ENCODE measurements at regions not wholly inside any gene's neighbourhood (a gene's known extent, or its start where the extent isn't known, plus 50 kb on each side); places are given as distances from the start of the nearest gene placed in this dataset.
"Not testable (repeated sequence)": the region's sequence is repeated elsewhere in the genome, so short reads cannot be mapped to it uniquely, and the experiment has no call there.

DNA sequence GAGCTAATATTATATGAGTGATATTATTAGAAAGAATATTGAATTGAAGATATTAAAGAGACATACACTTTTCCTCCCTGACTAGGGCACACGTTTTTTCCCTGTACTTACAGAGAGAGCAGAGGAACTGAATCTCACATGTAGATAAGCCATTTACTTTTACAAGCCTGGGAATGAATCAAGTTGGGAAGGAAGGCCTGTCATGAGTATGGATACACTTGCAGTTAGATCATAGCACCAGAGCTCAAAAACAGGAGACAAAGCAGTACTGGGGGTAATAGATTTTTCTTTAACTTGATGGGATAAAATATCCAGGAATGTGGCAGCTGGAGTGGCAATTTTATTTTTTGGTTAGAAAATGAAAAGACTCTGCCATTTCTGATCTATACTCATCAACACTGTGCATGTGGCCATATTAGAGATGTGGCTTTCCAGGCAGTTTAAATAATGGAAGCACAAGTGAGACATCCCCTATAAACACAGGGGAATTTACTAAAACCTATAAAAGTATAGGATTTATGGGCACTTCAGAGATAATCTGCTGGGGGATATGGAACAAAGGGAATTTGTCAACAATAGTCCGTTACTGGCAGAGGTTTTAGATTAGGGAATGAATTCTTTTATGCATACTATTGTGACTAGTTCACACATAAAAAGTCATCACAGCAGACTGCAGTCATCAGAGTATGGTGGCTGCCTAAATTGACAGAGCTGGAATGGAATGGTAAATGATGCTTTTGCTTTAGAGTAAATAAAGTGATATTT, 657.7 kb upstream of the MBL2 start:
- DNase-seq: no peak

GRCh38 chr10:53422223-53422888, 649.8 kb upstream of the MBL2 start:
- DNase-seq: no peak

DNA sequence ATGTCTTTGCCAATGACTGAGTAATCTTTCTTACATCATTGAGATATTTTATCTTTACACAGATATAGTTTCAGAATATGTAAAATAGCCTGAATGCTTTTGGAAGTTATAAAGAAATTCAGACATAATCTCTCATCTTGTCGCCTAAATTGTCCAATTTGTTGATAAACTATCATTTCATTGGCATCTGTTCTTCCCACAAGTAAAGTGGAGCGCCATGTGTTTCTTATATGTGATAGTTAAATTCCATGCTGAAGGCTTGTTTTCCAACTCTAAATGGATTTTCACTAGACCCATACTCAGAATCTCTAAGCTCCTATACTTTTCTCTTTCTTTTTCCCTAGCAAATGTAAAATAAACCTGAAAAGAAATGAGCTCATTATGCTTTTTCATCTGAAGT, 640.1 kb upstream of the MBL2 start:
- DNase-seq: no peak

DNA sequence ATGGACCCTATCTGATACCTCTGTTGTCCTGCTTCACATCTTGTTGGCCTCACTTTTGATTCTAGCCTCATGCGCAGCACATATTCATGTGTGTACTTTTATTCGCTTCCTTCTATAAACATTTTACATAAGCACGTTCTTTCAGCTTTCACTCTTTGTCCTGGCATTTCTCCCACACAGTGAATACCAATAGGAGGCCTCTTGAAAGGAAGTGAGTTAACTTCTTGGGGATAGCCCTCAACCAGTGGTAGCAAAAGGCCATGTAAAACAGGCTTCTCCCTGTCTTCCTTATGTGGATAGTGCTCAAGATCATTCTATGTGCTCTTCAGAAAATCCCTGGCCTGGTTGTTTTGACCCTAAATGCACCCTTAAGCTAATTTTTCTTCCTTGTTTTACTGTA, 633.9 kb upstream of the MBL2 start:
- no peak for DNase-seq

DNA sequence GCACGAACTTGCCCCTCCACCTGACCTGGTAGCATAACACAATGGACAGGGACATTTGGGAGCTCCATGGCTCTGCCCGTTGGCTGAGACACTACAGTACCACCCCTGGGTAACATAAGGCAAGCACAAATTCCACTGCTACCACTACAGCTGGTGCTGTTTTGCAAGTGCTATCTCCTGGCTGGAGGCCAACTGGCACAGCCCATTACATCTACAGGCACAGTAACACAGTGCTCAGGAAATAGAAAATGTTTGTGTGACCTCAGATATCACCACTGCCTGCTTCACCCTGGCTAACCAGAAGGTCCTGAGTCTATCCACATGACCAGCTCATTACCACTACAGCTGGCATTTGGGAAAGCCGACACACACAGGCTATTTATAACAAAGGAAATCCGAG, 631.1 kb upstream of the MBL2 start:
- DNase-seq: no peak

- no peak for DNase-seq
Measured at GRCh38 chr10:53402594-53402993, 630.0 kb upstream of the MBL2 start.

DNA sequence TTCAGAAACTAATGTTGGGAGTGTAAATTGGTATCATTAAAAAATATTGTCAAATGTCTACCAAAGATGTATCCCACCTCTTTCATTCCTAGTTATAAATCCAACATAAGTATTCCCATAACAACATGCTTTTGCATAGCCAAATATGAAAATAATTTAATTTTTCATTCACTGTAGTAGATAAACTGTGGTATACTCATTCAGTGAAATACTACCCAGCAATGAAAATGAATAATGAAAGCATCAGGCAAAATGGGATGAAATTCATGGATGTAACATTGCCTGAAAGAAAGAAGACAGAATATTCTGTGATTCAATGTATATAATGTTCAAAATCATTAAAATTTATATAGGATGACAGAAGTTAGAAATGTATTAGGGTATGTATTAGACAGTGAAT, 629.0 kb upstream of the MBL2 start:
- DNase-seq: no peak

DNA sequence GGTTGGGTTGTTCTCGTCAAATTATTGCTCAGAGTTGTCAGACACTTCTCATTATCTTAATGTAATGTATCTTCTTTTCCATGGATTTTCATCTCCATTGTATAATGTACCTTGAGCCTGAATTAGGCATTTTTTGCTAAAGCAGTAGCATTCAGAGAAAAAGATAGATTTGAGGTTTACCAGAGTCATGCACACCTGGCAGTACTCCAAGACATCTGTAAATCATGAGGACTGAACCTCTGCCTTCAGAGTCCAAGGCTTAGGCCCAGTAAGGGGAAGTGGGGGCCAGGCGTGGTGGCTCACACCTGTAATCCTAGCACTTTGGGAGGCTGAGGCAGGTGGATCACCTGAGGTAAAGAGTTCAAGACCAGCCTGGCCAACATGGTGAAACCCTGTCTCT, 624.3 kb upstream of the MBL2 start:
- DNase-seq: no peak

DNA sequence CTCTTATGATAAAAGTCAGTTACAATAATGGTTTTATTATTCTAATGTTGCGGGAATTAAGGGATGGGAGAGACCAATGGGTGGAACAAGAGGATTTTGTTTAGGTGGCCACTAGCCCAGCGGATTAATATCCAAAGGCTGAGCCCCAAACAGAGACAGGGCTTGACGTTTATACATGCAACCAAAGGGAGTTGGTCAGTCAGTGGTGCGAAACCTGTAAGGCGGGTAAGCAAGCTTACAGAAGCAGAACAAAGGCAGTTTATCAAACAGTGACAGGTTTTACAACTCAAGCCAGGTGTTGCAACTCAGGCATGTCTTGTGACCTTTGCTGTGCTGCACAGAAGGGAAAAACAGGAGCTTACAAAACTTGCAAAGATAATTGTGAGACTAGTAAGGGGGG, 622.9 kb upstream of the MBL2 start:
- no peak for DNase-seq

- no peak for DNase-seq
Measured at GRCh38 chr10:53387562-53387961, 615.0 kb upstream of the MBL2 start.

DNA sequence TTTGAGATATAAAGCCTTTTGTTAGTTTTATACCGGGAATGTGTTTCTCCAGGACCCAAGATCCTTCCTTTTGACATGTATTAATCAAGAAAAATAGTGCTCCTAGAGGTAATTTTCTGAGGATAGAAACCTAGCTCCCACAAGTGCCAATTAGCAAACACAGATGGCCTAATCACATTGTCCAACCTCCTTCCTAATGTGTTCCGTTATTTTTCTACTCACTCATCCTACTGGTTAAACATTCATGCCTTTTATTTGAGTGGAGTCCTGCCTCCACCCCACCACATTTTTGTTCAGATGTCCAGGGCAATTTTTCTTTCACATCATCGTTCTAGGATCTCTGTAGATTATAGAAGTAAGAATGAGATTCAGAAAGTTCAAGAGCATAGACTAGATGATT, 610.0 kb upstream of the MBL2 start:
- DNase-seq: no peak

- DNase-seq: no peak
Measured at GRCh38 chr10:53379956-53380355, 607.4 kb upstream of the MBL2 start.

DNA sequence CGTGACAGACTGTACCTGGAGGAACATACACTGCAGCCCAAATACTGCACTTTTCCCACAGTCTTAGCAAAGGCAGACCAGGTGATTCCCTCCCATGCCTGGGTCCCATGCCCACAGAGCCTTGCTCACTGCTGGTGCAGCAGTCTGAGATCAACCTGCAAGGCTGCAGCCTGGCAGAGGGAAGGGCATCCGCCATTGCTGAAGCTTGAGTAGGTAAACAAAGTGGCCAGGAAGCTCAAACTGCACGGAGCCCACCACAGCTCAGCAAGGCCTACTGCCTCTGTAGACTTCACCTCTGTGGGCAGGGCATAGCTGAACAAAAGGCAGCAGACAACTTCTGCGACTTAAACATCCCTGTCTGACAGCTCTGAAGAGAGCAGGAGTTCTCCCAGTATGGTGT, 597.8 kb upstream of the MBL2 start:
- DNase-seq: no peak

DNA sequence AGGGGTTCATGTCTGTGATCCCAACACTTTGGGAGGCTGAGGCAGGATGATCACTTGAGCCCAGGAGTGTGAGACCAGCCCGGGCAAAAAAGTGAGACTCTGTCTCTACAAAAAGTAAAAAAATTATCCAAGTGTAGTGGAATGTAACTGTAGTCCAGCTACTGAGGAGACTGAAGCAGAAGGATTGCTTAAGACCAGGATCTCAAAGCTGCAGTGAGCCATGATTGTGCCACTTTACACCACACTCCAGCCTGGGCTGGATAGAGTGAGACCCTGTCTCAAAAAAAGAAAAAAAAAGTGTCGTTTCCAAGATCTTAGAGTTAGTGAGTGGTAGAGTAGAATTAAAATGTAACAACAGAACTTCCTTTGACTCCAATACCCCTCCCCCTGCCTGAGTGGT, 589.4 kb upstream of the MBL2 start:
- no peak for DNase-seq

DNA sequence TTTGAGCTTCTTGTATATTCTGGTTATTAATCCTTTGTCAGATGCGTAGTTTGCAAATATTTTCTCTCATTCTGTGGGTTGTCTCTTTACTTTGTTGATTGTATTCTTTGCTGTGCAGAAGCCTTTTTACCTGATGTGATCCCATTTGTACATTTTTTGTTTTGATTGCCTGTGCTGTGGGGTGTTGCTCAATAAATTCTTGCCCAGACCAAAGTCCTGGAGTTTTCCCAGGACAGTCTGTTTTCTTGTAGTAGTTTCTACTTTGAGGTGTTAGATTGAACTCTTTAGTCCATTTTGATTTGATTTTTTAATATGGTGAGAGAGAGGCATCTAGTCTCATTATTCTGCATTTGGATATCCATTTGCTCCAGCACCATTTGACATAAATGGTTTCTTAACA, 588.7 kb upstream of the MBL2 start:
- no peak for DNase-seq

DNA sequence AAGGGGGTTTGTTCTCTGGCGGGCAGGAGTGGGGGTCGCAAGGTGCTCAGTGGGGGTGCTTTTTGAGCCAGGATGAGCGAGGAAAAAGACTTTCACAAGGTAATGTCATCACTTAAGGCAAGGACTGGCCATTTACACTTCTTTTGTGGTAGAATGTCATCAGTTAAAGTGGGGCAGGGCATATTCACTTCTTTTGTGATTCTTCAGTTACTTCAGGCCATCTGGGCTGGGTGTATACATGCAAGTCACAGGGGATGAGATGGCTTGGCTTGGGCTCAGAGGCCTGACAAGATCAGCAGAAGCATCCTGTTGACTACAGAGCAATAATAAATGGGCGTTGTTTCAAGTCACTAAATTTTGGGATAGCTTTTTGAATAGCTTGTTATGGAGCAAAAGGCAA, 586.4 kb upstream of the MBL2 start:
- not testable (repeated sequence) for DNase-seq

DNA sequence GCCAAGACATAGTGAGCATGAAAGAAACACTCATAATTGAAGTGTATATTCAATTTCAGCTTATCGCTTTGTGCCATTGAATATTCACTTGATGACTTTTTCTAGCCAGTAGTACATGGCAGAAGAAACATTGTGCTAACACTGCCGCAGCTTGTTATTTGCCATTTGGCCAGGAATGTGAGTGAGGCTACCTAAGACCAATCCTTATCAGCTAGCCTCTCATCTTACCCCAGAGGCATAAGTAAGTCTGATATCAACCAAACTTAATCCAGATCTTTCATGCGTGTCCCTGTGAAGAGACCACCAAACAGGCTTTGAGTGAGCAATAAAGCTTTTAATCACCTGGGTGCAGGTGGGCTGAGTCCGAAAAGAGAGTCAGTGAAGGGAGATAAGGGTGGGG, 586.0 kb upstream of the MBL2 start:
- no peak for DNase-seq

- DNase-seq: no peak
Measured at GRCh38 chr10:53357587-53357986, 585.0 kb upstream of the MBL2 start.

DNA sequence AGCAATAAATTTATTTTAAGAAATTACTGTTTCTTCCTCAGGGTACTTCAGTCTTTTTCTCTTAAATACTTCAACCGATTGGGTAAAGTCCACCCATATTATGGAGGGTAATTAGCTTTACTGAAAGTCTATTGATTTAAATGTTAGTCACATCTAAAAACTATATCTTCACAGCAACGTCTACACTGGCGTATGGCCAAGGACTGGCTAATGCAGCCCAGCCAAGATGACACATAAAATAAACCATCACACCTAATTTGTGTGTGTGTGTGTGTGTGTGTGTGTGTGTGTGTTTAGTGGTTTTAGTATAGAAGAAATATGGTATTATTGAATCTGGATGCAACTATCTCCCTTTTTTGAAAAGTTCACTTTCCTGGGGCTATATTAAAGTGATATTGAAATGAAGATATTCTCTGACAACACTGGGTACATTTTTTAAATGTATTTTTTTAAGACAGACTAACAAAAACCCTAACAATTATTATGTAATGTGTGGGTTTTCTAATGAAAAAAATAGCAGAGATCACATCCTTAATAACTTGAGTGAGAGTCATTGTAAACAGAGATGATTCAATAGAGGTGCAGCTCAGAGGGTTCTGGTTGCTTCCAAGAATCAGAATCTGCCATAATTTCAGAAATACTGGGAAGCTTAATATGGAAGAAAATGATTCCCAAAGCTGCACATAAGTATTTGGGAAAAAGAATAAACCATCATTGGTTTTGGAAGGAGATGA, 584.2 kb upstream of the MBL2 start:
- no peak for DNase-seq

GRCh38 chr10:53342531-53342930, 569.9 kb upstream of the MBL2 start:
- DNase-seq: not testable (repeated sequence)

DNA sequence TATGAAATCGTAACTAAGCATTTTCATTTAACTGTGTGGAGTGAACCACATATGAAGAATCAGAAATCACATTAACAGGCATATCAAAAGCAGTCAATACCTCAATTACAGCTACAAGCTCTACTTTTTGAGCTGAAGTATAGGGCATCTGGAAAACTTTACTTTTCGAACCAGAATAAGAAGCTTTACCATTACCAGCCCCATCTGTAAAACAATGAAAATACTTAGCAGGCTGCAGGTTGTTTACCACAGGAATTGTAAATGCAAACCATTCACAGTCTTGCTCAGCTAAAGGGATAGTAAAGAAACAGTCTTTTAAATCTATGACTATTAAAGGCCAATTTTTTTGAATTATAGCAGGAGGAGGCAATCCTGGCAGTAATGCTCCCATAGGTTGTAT, 565.6 kb upstream of the MBL2 start:
- not testable (repeated sequence) for DNase-seq

DNA sequence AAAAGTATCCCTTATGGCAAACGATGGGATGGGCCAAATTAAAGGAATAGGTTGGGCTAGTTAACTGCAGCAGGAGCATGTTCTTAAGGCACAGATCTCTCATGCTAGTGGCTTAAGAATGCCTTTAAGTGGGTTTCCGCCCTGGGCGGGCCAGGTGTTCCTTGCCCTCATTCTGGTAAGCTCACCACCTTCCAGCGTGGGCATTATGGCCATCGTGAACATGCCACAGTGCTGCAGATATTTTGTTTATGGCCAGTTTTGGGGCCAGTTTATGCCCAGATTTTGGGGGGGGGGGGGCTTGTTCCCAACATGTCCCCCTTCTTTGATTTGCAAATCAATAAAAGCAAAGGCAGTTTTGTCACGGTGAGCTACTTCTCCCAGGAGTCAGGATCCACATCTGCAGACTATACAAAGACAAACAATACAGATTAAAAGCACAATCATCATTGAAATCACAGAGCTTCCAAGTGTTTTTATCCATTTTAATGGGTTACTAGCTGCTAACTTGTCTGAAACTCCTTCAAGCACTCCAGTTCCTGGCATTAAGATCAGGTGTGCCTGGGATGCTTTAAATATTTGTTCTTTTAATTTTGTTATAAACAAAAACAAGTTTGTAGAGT, 563.3 kb upstream of the MBL2 start:
- DNase-seq: not testable (repeated sequence)

- DNase-seq: no peak
Measured at GRCh38 chr10:53331460-53331859, 558.9 kb upstream of the MBL2 start.

All from NCI-H446 (cell line).